Stimulated activated CD4-positive, alpha-beta T cell treated with anti-CD3 and anti-CD28 coated beads, Interleukin-12 subunit alpha, Interleukin-12 subunit beta, amount 100 ng/mL, for 48 hours (primary cell): ENCODE measurements at regions not wholly inside any gene's neighbourhood (a gene's known extent, or its start where the extent isn't known, plus 50 kb on each side); places are given as distances from the start of the nearest gene placed in this dataset.
"Not testable (repeated sequence)": the region's sequence is repeated elsewhere in the genome, so short reads cannot be mapped to it uniquely, and the experiment has no call there.

ENCODE experiments used
- DNase-seq, 3 donors: peaks; one replicate each; pipeline ENCODE4 v3.0.0-alpha.2; 2020; ENCODE audit warnings: low read depth in 2 of 3, low spot score in 1 of 3

- no peak for DNase-seq
Measured at GRCh38 chr16:26961459-26961858, 105.3 kb upstream of the C16orf82 start.

DNA sequence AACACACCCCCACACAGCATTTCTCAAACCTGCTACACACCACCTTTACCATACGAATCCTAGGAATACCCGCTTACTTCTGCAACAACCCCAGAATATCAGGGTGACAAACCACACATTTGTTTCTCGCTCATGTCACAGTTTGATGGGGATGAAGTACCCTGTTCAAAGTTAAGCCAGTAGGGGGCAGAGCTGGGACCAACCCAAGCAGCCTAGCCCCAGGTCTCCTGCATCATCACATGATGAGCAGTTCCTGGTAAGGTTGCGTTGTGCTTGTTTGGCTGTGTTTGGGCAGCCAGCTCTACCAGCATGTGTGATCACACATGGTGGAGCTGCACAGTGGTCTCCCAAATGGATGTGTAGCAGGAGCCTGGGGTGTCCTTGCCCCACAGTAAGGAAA, 103.6 kb upstream of the C16orf82 start:
- DNase-seq = peak in 2 of 3 donors; percentile 1 to 30

DNA sequence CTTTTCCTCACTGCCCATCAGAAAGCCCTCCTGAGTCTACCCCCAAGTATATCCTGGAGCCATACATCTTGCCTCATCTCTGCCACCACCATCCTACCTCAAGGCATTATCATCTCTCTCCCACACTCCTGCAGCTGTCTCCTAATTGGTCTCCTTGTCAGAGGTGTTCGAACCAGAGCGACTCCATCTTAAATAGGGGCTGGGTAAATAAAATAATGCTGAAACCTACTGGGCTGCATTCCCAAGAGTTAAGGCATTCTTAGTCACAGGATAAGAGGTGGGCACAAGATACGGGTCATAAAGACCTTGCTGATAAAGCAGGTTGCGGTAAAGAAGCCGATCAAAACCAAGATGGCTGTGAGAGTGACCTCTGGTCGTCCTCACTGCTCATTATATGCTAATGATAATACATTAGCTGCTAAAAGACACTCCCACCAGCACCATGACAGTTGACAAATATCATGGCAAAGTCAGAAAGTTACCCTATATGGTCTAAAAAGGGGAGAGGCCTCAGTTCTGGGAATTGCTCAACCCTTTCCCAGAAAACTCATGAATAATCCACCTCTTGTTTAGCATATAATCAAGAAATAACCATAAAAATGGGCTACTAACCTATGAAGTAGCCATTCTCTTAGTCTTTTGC, 97.0 kb upstream of the C16orf82 start:
- DNase-seq = no peak

DNA sequence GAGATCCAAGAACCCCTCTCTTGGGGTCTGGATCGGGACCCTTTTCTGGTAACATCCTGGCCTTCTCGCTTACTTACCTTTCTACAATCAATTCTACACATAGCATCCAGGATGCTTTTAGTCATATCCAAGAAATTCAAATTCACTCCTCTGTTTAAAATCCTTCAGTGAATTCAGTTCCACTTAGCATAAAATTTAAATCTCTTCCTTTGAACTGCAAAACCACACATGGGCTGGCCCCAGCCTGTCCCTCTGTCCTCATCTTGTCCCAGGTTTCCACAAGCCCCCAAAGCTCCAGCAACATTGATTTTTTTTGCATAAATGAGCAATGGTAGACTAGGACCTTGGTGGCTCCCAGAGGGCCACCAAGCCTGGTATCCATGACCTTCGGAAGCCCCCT, 96.4 kb upstream of the C16orf82 start:
- DNase-seq = no peak

GRCh38 chr16:26976873-26977272, 89.9 kb upstream of the C16orf82 start:
- DNase-seq = no peak

DNA sequence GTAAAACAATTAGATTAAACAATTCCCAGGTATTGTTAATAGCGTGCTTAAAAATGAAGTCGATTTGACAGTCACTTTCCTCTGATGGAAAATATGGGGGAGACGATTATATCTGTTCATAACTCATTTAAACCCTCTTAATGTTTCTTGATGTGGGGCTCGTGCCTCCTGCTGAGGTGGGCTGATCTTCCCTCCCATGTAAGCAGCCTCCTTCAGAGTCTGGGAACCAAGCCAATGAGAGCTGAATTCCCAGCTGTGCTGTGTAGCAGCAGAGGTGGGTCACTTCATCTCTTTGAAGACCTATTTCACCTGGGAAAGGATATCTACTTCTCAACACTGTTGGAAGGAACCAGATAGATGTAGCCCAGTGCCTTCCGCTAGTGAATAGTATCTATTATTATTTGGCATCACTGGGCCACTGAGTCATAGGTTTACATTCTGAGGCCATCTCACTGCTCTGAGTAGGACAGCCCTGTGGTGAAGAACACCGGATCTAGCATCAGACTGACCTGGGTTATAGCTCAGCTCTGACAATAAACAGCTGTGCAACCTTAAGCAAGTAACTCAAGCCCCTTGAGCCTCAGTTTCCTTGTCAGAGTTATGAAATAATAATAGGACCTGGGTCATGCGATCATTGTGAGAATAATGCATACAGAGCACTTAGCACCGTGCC, 85.3 kb upstream of the C16orf82 start:
- no peak for DNase-seq

DNA sequence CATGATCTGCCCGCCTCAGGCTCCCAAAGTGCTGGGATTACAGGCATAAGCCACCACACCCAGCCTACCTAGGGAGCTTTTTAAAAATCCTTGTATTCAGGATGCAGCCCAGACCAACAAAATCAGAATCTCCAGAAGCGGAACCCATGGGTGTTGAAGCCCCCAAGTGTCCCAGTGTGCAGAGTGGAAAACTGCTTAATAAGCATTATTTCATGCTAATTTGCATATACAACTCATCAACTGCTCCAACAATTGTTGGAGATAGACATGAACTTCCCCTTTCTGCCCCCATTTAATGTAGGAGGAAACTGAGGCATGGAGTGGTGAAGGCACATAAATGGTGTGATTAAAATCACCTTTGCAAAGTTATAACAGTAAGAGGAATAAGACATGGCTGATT, 84.3 kb upstream of the C16orf82 start:
- DNase-seq = no peak

- DNase-seq = no peak
Measured at GRCh38 chr16:26983426-26983825, 83.3 kb upstream of the C16orf82 start.

DNA sequence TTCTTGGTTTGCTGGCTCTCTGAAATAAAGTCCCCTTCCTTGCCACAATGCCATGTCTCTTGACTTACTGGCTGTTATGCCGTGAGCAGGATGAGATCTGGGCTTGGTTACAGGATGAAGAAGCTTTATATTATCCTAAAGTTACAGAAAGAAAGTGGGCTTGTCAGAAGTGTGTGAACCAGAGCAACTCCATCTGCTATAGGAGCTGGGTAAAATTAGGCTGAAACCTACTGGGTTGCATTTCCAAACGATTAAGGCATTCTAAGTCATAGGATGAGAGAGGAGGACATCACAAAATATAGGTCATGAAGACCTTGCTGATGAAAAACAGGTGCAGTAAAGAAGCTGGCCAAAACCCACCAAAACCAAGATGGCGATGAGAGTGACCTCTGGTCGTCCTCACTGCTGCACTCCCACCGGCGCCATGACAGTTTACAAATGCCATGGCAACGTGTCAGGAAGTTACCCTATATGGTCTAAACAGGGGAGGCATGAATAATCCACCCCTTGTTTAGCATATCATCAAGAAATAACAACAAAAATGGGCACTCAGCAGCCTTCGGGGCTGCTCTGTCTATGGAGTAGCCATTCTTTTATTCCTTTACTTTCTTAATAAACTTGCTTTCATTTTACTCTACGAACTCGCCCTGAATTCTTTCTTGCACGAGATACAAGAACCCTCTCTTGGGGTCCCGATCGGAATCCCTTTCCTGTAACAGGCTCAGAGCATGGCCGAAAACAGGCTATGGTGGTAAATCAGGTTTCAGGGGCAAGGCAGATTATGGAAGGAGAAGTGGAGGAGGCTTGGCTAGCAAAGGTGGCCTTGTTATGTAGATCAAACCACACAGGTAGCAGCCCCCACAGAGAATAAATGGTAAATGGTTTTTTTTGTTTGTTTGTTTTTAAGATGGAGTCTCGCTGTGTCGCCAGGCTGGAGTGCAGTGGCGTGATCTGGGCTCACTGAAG, 81.3 kb upstream of the C16orf82 start:
- no peak for DNase-seq

DNA sequence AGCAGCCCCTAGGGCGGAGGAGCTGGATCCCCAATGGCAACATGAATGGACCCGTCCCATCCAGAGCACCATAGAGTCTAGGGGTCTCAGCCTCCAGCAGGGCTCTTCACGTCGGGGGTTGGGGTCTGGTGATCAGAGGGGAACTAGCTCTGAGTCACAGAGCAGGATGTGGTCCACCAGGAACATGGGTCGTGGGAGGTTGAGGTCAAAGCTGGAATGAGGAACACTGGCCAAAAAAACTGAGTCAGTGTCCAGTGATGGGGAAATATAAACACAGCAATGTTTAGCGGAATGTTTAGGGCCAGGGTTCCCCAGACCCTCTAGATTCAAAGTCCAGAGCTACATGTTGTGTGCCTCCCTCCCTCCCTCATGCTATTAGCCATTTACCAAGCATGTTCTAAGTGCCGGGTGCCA, 79.1 kb upstream of the C16orf82 start:
- no peak for DNase-seq

GRCh38 chr16:26988186-26988585, 78.5 kb upstream of the C16orf82 start:
- DNase-seq = no peak

GRCh38 chr16:26990384-26991120, 76.2 kb upstream of the C16orf82 start:
- DNase-seq = not testable (repeated sequence)

DNA sequence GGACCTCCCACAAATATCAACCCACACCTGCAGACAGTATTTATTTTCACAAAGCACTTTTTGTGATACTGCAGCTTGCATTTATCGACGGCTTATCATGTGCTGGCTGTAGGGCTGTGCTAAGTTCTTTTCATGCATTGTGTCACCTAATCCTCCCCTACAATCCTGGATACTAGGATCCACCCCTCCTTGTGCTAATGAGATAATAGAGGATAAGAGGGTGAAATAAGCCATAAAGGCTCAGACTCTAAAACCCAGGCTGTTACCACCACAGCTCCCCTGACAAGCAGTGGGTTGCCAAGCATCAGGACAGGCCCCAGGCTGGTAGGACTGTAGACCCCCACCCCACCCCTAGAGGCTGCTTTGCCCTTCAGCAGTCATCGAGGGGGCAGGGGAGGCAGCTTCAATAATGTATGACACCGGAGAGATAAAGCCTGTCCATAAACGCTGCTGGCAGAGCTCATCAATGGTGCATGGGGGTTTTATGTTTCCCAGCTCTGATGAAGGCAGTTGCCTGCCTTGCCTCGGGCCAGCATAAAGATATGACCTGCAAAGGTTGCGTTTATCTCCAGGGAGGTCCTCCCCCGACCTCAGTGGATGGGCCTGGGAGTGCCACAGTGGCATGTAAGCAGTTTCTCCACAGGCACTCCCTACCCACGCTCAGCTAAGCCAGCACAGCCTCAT, 73.9 kb upstream of the C16orf82 start:
- DNase-seq = no peak

GRCh38 chr16:26993511-26993910, 73.2 kb upstream of the C16orf82 start:
- DNase-seq = no peak

- DNase-seq = no peak
Measured at GRCh38 chr16:26993963-26994362, 72.8 kb upstream of the C16orf82 start.

GRCh38 chr16:26995522-26995921, 71.2 kb upstream of the C16orf82 start:
- DNase-seq = no peak

- DNase-seq = no peak
Measured at GRCh38 chr16:27005386-27005785, 61.3 kb upstream of the C16orf82 start.
